ENCODE measurements at regions not wholly inside any gene's neighbourhood (a gene's known extent, or its start where the extent isn't known, plus 50 kb on each side); places are given as distances from the start of the nearest gene placed in this dataset.

GRCh38 chr10:78356291-78356900, 322.7 kb downstream of the RPS24 start:
- POLR2A ChIA-PET, result interaction anchor here (1.0 kb wide), 1 partner anchor 15 kb away, joined by 4 read pairs; no protein-coding TSS in a partner anchor
- H3K36me3 ChIP-seq (replicated peaks in 1 of 2; ENCODE audit: control insufficient read depth in 1 of 2, insufficient read depth in 2 of 2, low read length in 1 of 2), result no peaks in the 10 kb centered on the region
- H3K79me2 ChIP-seq (ENCODE audit: insufficient read depth), result no peaks in the 10 kb centered on the region
- no peaks in the 10 kb centered on the region for H4K20me1 ChIP-seq (ENCODE audit: insufficient read depth)
- DNase-seq, result no peak
- H3K4me3 ChIP-seq (ENCODE audit: low read depth in 2 of 2, low read length in 1 of 2), result no peak overlapping the region
- WGBS (ENCODE audit: low lambda C conversion rate), result 91% methylated on average over 9 of the region's 10 CpGs
- peaks cover 0 to 28% of the 10 kb centered on the region in 2 experiments; a peak in 1 of 4 replicates for H3K4me1 ChIP-seq (ENCODE audit: control insufficient read depth in 1 of 2, insufficient read depth in 2 of 2, low read depth in 1 of 2, low read length in 1 of 2)
- H3K27ac ChIP-seq (ENCODE audit: low read depth in 2 of 2, low read length in 1 of 2), result no peak overlapping the region
- no peaks in the 10 kb centered on the region for H3F3A ChIP-seq (replicated peaks; ENCODE audit: insufficient read depth)
- CTCF ChIA-PET, result no interaction called here
- no peak overlapping the region for H2AFZ ChIP-seq (ENCODE audit: low read depth)
- TF ChIP-seq USF2 (IDR thresholded peaks at IDR 0.05; ENCODE audit: borderline replicate concordance, low read depth, low read length) (no peak), NFIC (IDR thresholded peaks at IDR 0.05; ENCODE audit: borderline replicate concordance) (no peak), RCOR1 (IDR thresholded peaks at IDR 0.05; ENCODE audit: low read length) (no peak), USF1 (IDR thresholded peaks at IDR 0.05; ENCODE audit: borderline replicate concordance, low read depth) (no peak), FOXJ3 (CRISPR knock-in tag; IDR thresholded peaks at IDR 0.05) (no peak), PBX3 (IDR thresholded peaks at IDR 0.05) (no peak), SIN3A (IDR thresholded peaks at IDR 0.05; ENCODE audit: borderline replicate concordance, low read depth, low read length) (no peak), POLR2AphosphoS5 (IDR thresholded peaks at IDR 0.05; ENCODE audit: low read depth, low read length) (no peak), GABPA (IDR thresholded peaks at IDR 0.05; ENCODE audit: low read depth) (no peak), EP300 (IDR thresholded peaks at IDR 0.05; ENCODE audit: borderline replicate concordance in 1 of 2, low read depth in 1 of 2, low read length in 1 of 2) (no peak), MEF2A (IDR thresholded peaks at IDR 0.05; ENCODE audit: borderline replicate concordance, low read depth) (no peak), FOSL2 (IDR thresholded peaks at IDR 0.05; ENCODE audit: borderline replicate concordance, low read depth) (no peak), FOXM1 (IDR thresholded peaks at IDR 0.05; ENCODE audit: low read depth) (no peak)
- no peak overlapping the region for H3K4me2 ChIP-seq
- H3K9ac ChIP-seq, result no peak overlapping the region
- no peaks in the 10 kb centered on the region for H3K9me2 ChIP-seq
- H3K27me3 ChIP-seq (ENCODE audit: insufficient read depth), result no peaks in the 10 kb centered on the region
- no peaks in the 10 kb centered on the region for H3K9me3 ChIP-seq
